ENCODE measurements at regions not wholly inside any gene's neighbourhood (a gene's known extent, or its start where the extent isn't known, plus 50 kb on each side); places are given as distances from the start of the nearest gene placed in this dataset.

DNA sequence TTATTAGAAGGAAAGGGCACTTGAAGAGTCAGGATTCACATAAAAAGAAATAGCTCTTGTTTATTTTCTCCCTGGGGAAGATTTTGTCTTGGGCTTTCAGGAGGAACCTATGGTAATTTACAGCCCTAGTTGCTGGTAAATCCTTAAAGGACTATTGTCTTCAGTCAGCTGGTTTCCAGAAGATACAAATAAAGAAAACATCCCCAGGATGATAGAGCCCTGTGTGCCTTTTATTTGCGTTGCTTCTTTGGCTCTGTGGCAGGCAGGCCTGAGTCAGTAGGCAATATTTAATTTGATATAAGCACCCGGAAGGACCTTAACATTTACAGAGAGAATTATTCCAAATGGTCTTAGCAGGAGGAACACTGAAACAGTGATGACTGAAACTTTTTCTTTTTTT, 131.0 kb upstream of the SLC34A2 start:
- WGBS, 2 experiments: 5 to 12% methylated on average over 2 of the region's 2 CpGs
- Histone ChIP-seq H3K4me3 (ENCODE audit: insufficient read depth, low read depth, low read length) (no peak overlapping the region), H3K36me3 (ENCODE audit: control insufficient read depth, insufficient read depth, low read length) (no peaks in the 10 kb centered on the region), H3K4me1 (ENCODE audit: control insufficient read depth, insufficient read depth, low read length) (no peaks in the 10 kb centered on the region), H3K27me3 (ENCODE audit: control insufficient read depth, insufficient read depth, low read length, poor library complexity, severe bottlenecking) (no peaks in the 10 kb centered on the region), H3K9me3 (ENCODE audit: control insufficient read depth, low read length) (no peaks in the 10 kb centered on the region), H3K27ac (ENCODE audit: insufficient read depth, low read depth, low read length, poor library complexity, severe bottlenecking) (no peak overlapping the region)

DNA sequence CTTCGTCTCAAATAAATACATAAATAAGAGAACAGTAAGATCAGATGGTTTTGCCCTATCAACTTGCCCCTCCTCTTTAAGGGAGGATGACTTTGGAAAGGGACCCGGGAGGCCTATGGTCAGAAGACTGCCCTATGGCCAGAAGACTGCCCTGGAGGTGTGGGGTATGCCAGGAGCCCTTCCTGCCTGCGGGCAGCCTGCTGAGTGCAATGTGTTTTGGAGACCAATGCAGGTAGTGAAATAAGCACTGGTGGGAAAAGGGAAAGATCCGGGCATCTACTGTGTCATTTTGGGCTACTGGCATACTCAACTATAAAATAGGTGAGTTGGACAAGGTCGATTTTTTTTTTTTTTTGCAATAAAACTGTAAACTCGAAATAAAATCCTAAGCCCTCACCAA, 129.8 kb upstream of the SLC34A2 start:
- Histone ChIP-seq H3K9me3 (ENCODE audit: control insufficient read depth, low read length) (no peaks in the 10 kb centered on the region), H3K27ac (ENCODE audit: insufficient read depth, low read depth, low read length, poor library complexity, severe bottlenecking) (no peak overlapping the region), H3K4me1 (ENCODE audit: control insufficient read depth, insufficient read depth, low read length) (no peaks in the 10 kb centered on the region), H3K27me3 (ENCODE audit: control insufficient read depth, insufficient read depth, low read length, poor library complexity, severe bottlenecking) (no peaks in the 10 kb centered on the region), H3K4me3 (ENCODE audit: insufficient read depth, low read depth, low read length) (no peak overlapping the region), H3K36me3 (ENCODE audit: control insufficient read depth, insufficient read depth, low read length) (no peaks in the 10 kb centered on the region)
- 92 to 98% methylated on average over 5 to 6 of the region's 6 CpGs for WGBS, 2 experiments

DNA sequence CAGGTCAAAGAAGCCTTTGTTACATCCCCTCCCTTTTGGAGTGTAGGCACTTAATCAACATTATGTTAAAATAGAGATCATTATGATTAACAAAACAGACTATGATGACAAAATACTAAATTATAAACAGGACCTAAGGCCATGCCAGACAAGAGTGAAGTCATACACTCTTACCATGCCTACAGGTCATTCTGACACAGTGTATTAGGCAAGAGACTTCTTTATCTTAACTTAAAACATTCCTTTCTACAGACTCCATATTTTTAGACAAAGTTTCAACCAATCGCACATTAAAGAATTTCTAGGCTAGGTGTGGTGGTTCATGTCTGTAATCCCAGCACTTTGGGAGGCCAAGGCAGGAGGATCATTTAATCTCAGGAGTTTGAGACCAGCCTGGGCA, 128.6 kb upstream of the SLC34A2 start:
- no peak overlapping the region for H3K4me3 ChIP-seq (ENCODE audit: insufficient read depth, low read depth, low read length)
- no peak overlapping the region for H3K27ac ChIP-seq (ENCODE audit: insufficient read depth, low read depth, low read length, poor library complexity, severe bottlenecking)
- H3K9me3 ChIP-seq (ENCODE audit: control insufficient read depth, low read length): no peaks in the 10 kb centered on the region
- WGBS, 2 experiments: 95 to 100% methylated on average over 1 of the region's 1 CpG
- H3K4me1 ChIP-seq (ENCODE audit: control insufficient read depth, insufficient read depth, low read length): no peaks in the 10 kb centered on the region
- no peaks in the 10 kb centered on the region for H3K27me3 ChIP-seq (ENCODE audit: control insufficient read depth, insufficient read depth, low read length, poor library complexity, severe bottlenecking)
- no peaks in the 10 kb centered on the region for H3K36me3 ChIP-seq (ENCODE audit: control insufficient read depth, insufficient read depth, low read length)

DNA sequence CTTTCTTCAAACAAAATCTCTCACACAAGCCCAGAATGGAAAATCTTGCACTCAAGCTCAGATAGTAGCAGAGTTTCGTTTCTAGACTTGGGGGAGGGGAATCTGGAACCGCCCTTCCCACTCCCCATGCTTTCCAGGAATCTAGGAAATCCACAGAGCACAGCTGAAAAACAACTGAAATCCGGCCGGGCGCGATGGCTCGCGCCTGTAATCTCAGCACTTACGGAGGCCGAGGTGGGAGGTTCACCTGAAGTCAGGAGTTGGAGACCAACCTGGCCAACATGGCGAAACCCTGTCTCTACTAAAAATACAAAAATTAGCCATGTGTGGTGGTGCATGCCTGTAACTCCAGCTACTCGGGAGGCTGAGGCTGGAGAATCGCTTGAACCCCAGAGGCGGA, 127.3 kb upstream of the SLC34A2 start:
- H3K9me3 ChIP-seq (ENCODE audit: control insufficient read depth, low read length): no peaks in the 10 kb centered on the region
- H3K27me3 ChIP-seq (ENCODE audit: control insufficient read depth, insufficient read depth, low read length, poor library complexity, severe bottlenecking): no peaks in the 10 kb centered on the region
- H3K27ac ChIP-seq (ENCODE audit: insufficient read depth, low read depth, low read length, poor library complexity, severe bottlenecking): no peak overlapping the region
- 96 to 97% methylated on average over 14 of the region's 14 CpGs for WGBS, 2 experiments
- H3K4me3 ChIP-seq (ENCODE audit: insufficient read depth, low read depth, low read length): no peak overlapping the region
- H3K4me1 ChIP-seq (ENCODE audit: control insufficient read depth, insufficient read depth, low read length): no peaks in the 10 kb centered on the region
- no peaks in the 10 kb centered on the region for H3K36me3 ChIP-seq (ENCODE audit: control insufficient read depth, insufficient read depth, low read length)

DNA sequence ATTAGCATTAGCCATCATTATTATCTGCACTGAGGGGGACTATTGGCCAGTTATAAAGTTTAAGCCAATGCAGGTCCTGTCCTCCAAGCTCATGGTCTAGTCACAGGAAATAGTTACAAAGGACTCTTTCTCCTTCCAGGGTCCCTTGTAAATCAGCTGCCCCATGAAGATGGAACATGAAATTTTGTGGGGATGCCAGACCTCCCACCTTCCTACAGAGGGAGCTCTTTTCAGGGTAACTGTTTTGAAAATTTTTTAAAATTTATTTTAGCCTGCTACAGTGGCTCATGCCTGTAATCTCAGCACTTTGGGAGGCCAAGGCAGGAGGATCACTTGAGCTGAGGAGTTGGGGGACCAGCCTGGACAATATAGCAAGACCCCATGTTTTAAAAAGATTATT, 124.4 kb upstream of the SLC34A2 start:
- H3K4me3 ChIP-seq (ENCODE audit: insufficient read depth, low read depth, low read length): no peak overlapping the region
- peaks cover 3% of the 10 kb centered on the region for H3K27me3 ChIP-seq (ENCODE audit: control insufficient read depth, insufficient read depth, low read length, poor library complexity, severe bottlenecking)
- H3K4me1 ChIP-seq (ENCODE audit: control insufficient read depth, insufficient read depth, low read length): peaks cover 10% of the 10 kb centered on the region
- H3K36me3 ChIP-seq (ENCODE audit: control insufficient read depth, insufficient read depth, low read length): no peaks in the 10 kb centered on the region
- H3K27ac ChIP-seq (ENCODE audit: insufficient read depth, low read depth, low read length, poor library complexity, severe bottlenecking): no peak overlapping the region
- no peaks in the 10 kb centered on the region for H3K9me3 ChIP-seq (ENCODE audit: control insufficient read depth, low read length)

DNA sequence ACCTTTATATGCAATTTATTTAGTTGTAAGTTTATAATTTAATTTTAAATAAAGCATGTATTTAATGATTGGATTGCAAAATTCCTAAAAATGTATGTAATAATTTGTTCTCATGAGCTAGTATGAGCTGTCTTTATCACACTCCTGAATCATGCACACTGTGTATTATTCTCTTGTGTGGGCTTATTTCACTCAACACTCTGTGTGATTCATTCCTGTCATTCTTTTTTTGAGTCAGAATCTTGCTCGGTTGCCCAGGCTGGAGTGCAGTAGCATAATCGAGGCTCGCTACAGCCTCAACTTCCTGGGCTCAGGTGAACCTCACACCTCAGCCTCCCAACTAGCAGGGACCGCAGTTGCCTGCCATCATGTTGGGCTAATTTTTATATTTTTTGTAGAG, 123.1 kb upstream of the SLC34A2 start:
- H3K4me3 ChIP-seq (ENCODE audit: insufficient read depth, low read depth, low read length): no peak overlapping the region
- H3K36me3 ChIP-seq (ENCODE audit: control insufficient read depth, insufficient read depth, low read length): no peaks in the 10 kb centered on the region
- peaks cover 10% of the 10 kb centered on the region for H3K27me3 ChIP-seq (ENCODE audit: control insufficient read depth, insufficient read depth, low read length, poor library complexity, severe bottlenecking)
- H3K4me1 ChIP-seq (ENCODE audit: control insufficient read depth, insufficient read depth, low read length): peaks cover 10% of the 10 kb centered on the region
- WGBS, 2 experiments: 95% methylated on average over 4 of the region's 4 CpGs
- no peak overlapping the region for H3K27ac ChIP-seq (ENCODE audit: insufficient read depth, low read depth, low read length, poor library complexity, severe bottlenecking)
- no peaks in the 10 kb centered on the region for H3K9me3 ChIP-seq (ENCODE audit: control insufficient read depth, low read length)

DNA sequence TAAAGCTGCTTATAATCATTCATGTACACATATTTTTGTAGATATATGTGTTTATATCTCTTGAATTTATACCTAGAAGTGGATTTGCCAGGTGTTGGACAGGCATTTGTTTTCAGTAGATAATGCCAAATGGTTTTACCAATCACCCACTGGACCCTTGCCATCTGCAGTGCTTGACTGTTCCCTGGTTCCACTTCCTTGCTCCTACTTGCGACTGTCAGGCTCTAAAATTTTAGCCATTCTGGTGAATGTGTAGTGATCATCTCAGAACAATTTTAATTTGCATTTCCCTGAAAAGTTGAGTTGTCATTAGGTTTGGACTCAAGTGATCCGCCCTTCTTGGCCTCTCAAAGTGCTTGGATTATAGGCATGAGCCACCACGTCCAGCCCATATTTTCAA, 122.4 kb upstream of the SLC34A2 start:
- Histone ChIP-seq H3K27me3 (ENCODE audit: control insufficient read depth, insufficient read depth, low read length, poor library complexity, severe bottlenecking) (peaks cover 10% of the 10 kb centered on the region), H3K36me3 (ENCODE audit: control insufficient read depth, insufficient read depth, low read length) (no peaks in the 10 kb centered on the region), H3K9me3 (ENCODE audit: control insufficient read depth, low read length) (no peaks in the 10 kb centered on the region), H3K27ac (ENCODE audit: insufficient read depth, low read depth, low read length, poor library complexity, severe bottlenecking) (no peak overlapping the region), H3K4me3 (ENCODE audit: insufficient read depth, low read depth, low read length) (no peak overlapping the region), H3K4me1 (ENCODE audit: control insufficient read depth, insufficient read depth, low read length) (peaks cover 10% of the 10 kb centered on the region)
- 93 to 99% methylated on average over 3 of the region's 3 CpGs for WGBS, 2 experiments

DNA sequence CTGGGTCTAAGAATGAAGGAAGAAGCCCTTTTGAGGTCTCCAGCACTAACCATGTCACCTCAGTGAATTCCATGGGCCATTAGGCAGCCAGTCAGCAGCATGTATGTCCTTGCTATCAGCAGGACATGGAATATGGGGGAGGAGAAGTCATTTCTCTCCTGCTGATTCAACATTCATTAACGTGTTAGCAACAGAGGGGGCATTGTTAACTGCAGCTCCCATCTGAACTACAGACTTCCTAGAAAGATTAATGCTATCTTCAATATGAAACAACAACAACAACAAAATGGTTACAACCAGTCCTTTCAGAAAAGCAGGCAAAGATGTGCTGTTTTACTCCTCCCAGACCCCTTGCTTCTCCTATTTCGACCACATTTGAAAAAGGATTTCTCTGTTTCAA, 120.4 kb upstream of the SLC34A2 start:
- H3K27ac ChIP-seq (ENCODE audit: insufficient read depth, low read depth, low read length, poor library complexity, severe bottlenecking): no peak overlapping the region
- no peak overlapping the region for H3K4me3 ChIP-seq (ENCODE audit: insufficient read depth, low read depth, low read length)
- no peaks in the 10 kb centered on the region for H3K36me3 ChIP-seq (ENCODE audit: control insufficient read depth, insufficient read depth, low read length)
- WGBS, 2 experiments: 41 to 46% methylated on average over 2 of the region's 2 CpGs
- peaks cover 10% of the 10 kb centered on the region for H3K4me1 ChIP-seq (ENCODE audit: control insufficient read depth, insufficient read depth, low read length)
- peaks cover 10% of the 10 kb centered on the region for H3K27me3 ChIP-seq (ENCODE audit: control insufficient read depth, insufficient read depth, low read length, poor library complexity, severe bottlenecking)
- H3K9me3 ChIP-seq (ENCODE audit: control insufficient read depth, low read length): no peaks in the 10 kb centered on the region

DNA sequence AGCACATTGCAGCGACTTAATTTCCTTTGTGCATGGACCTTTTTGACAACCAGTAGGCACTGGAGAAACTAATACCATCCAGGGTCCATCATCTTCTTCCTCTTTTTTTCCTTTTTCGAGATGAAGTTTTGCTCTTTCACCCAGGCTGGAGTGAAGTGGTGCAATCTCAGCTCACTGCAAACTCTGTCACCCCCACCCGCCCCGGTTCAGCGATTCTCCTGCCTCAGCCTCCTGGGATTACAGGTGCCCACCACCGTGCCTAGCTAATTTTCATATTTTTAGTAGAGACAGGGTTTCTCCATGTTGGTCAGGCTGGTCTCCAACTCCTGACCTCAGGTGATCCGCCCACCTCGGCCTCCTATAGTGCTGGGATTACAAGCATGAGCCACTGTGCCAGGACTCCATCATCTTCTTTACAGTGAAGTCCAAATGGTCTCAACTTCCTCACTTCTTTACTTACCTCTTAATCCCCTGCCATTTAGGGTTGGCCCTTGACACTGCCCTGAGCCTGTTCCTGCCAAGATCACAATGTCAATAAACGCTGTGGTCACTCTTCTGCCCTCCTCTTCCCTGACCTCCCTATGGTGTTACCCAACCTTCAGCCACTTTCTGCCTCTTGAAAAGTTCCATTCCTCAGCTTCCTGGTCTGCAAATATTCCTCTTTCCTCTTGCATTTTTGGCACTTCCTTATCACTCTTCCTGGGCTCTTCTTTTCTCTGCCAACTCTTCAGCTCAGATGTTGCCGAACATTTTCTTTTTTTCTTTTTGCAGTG, 119.8 kb upstream of the SLC34A2 start:
- peaks cover 10% of the 10 kb centered on the region for H3K27me3 ChIP-seq (ENCODE audit: control insufficient read depth, insufficient read depth, low read length, poor library complexity, severe bottlenecking)
- no peaks in the 10 kb centered on the region for H3K36me3 ChIP-seq (ENCODE audit: control insufficient read depth, insufficient read depth, low read length)
- H3K4me1 ChIP-seq (ENCODE audit: control insufficient read depth, insufficient read depth, low read length): peaks cover 10% of the 10 kb centered on the region
- H3K9me3 ChIP-seq (ENCODE audit: control insufficient read depth, low read length): no peaks in the 10 kb centered on the region
- H3K27ac ChIP-seq (ENCODE audit: insufficient read depth, low read depth, low read length, poor library complexity, severe bottlenecking): no peak overlapping the region
- WGBS, 2 experiments: 80 to 84% methylated on average over 10 of the region's 10 CpGs
- H3K4me3 ChIP-seq (ENCODE audit: insufficient read depth, low read depth, low read length): no peak overlapping the region

DNA sequence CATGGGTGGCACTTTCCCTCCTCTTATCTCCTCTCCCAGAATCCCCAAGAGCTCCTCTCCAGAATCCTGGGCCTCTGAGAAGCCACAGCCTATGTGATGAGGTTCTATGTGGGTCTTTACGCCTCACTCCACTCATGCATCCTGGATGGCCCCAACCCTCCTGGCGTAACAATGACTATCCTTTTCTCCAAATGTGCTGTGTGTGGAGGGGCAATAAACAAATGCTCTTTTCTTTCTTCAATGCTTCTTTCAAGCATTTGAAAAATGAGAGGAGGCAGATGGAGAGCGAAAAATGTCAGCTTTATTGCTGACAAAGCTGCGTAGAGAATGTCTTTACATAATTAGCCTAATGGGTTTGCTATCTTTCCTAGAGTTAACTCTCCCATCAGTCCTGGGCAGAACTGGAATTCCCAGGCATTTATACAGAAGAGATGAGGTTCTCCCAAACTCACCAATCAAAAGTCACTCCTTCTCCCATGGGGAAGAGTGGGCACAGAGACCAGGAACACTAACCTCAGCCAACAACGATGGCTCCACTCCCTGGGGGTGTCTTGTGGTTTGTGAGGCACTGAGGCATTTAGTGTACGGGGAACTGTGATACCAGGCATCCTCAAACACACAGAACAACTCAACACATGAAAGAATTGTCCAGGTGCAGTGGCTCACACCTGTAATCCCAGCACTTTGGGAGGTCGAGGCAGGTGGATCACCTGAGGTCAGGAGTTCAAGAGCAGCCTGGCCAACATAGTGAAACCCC, 118.9 kb upstream of the SLC34A2 start:
- H3K36me3 ChIP-seq (ENCODE audit: control insufficient read depth, insufficient read depth, low read length): no peaks in the 10 kb centered on the region
- peaks cover 10% of the 10 kb centered on the region for H3K4me1 ChIP-seq (ENCODE audit: control insufficient read depth, insufficient read depth, low read length)
- H3K27ac ChIP-seq (ENCODE audit: insufficient read depth, low read depth, low read length, poor library complexity, severe bottlenecking): no peak overlapping the region
- H3K4me3 ChIP-seq (ENCODE audit: insufficient read depth, low read depth, low read length): no peak overlapping the region
- no peaks in the 10 kb centered on the region for H3K9me3 ChIP-seq (ENCODE audit: control insufficient read depth, low read length)
- 81 to 85% methylated on average over 7 of the region's 7 CpGs for WGBS, 2 experiments
- peaks cover 10% of the 10 kb centered on the region for H3K27me3 ChIP-seq (ENCODE audit: control insufficient read depth, insufficient read depth, low read length, poor library complexity, severe bottlenecking)
